ENCODE measurements at regions not wholly inside any gene's neighbourhood (a gene's known extent, or its start where the extent isn't known, plus 50 kb on each side); places are given as distances from the start of the nearest gene placed in this dataset.
"Not testable (repeated sequence)": the region's sequence is repeated elsewhere in the genome, so short reads cannot be mapped to it uniquely, and the experiment has no call there.

DNA sequence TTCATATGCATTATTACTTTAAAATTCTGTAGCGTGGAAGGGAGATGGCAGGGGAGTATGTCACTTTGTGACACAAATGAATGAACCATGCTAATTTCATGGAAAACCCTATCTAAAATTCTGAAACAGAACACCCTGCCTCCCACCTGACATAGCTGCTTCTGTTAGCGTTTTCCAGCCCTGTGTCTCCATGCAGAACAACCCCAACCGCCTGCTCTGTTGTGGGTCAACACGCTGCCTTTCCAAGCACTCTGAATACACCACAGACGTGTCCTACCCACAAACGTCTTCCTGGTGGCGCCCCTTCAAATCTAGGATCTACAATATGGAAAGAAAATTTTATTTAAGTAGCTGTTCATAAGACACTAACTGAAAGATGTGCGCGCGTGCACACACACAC lies 238.6 kb downstream of the TRIML1 start:
- no peak for DNase-seq

DNA sequence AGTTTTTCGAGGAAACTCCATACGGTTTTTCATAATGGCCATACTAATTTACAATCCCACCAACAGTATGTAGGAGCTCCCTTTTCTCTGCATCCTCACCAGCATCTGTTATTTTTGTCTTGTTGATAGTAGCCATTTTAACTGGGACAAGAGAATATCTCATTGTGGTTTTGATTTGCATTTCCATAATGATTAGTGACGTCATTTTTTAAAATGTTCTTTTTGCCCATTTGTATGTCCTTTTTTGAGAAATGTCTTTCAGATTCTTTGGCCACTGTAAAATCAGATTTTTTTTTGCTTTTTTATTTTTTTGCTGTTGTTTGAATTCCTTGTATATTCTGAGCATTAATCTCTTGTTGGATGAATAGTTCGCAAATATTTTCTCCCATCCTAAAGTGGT lies 243.9 kb downstream of the TRIML1 start:
- no peak for DNase-seq

DNA sequence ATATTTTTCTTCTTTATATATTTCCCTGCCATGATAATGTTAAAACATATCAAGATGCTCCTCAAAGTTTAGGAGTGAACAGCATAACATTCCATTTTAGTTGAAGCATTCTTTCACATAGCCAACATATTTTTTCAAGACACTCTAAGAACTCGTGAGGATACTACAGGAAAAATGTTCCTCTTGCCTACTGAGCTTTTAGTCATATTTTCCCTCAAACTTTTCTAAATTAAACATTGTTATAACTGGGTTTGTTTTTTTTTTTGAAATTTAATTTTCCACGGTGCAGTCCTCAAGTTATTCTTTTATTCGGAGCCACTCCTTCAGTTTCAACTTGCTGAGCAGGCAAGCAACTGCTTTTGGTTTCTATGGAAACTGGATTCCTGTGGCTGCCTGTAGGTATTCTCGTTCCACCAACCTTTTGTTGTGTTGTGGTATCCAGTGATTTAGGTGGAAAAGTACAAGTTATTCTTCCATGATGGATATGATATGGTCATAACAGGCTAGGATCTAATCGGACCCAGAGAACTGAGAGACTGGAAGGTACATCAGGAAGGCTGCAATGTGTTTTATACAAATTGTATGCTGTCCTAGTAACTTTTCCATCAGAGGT lies 248.0 kb downstream of the TRIML1 start:
- DNase-seq: no peak

DNA sequence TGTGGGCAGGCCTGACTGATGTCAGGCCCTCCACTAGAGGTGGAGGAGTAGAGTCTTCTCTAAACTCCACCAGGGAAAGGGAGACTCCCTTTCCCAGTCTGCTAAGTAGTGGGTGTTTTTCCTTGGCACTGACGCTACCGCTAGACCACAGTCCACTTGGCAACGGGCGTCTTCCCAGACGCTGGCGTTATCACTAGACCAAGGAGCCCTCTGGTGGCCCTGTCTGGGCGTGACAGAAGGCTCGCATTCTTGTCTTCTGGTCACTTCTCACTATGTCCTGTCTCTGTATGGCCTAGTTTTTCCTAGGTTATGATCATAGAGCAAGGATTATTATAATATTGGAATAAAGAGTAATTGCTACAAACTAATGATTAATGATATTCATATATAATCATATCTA lies 252.1 kb downstream of the TRIML1 start:
- DNase-seq: not testable (repeated sequence)

DNA sequence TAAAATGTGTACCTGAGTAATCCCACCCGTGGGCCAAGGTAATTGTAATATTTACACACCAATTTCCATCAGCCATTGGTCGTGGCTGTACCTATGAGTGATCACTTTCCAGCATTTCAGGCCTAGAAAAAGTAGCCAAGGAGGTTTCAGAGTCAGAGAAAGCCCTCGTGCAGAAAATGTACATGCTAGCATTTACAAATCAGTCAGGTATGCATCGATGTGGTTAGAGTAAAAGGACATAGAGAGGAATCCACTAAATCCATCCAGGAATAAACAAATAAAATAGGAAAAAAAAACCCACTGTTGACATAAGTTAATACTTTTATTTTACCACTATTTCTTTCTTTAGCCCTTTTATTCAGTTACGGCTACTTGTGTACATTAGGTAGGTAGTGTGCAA lies 256.8 kb downstream of the TRIML1 start:
- no peak for DNase-seq

DNA sequence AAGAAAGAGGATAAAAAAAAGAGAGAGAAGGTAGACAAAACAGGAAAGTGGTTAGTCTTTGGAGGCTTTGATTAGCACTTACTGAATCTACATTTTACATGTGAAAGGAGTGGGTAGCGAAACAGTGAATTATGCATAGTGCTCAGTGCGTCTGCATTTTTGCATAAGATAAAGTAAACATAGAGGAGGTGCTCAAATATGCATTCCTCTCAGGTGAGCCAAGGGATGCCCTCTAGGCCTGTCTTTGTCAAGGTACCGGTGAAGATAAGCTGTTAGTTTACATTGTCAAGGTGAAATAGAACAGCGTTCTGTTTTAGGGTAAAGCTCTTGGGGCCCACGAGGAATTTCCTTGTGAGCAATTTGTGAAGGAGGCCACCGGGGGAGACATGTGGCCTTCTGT lies 260.6 kb downstream of the TRIML1 start:
- DNase-seq: no peak

DNA sequence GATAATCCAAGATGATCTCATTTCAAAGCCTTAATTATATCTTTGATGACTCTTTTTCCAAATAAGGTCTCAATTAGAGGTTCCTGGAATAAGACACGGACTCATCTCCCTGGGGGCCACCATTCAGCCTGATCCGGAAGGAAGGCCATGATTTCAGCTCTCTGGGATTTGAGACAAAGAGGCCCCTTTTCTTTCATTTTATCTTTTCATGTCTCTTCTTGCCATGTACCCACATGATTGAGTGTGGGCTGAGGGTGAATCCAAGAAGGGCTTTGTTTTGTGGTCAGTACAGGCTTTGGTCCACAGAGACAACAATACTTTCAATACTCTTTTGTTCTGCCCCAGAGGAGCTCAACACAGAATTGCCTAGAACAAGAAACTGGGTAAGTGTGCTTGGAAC lies 261.2 kb downstream of the TRIML1 start:
- DNase-seq: no peak

DNA sequence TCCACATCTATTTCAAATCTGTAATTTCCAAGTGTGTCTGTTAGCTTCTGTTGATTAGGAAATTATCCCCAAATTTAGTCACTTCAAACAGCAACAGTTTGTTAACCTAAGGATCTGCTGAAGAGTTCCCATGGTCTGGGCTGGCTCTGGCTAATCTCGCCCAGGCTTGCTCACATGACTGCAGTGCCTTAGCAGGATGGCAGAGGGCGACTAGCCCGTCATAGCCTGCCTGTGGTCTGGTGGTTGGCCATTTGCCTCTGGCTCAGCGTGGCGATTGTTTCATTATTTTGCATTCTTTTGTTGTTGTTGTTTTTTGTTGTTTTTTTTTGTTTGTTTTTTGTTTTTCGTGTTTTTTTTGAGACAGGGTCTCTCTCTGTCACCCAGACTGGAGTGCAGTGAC lies 264.0 kb downstream of the TRIML1 start:
- DNase-seq: peak; percentile 48

DNA sequence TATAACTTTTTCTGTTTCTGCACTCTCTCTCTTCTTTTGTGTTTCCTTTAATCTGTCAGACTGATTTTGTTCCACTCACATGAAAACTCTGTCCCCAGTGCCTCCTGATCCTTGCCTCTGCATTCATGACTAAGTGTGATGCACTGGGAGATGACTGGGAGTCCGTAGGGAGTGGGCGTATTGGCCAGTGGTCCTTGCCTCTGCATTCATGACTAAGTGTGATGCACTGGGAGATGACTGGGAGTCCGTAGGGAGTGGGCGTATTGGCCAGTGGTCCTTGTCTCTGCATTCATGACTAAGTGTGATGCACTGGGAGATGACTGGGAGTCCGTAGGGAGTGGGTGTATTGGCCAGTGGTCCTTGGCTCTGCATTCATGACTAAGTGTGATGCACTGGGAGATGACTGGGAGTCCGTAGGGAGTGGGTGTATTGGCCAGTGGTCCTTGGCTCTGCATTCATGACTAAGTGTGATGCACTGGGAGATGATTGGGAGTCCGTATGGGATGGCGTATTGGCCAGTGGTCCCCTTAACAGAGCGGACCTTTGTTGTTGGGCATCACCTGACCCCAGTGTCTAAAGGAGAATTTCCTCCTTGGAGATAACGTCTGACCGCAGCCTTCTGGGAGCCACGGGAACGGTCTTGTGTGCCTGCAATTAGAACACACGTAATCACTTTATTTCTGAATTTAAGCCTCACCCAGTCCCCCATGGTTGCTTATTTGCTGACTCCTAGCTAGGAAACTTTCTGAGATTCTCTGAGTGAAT lies 266.0 kb downstream of the TRIML1 start:
- not testable (repeated sequence) for DNase-seq

DNA sequence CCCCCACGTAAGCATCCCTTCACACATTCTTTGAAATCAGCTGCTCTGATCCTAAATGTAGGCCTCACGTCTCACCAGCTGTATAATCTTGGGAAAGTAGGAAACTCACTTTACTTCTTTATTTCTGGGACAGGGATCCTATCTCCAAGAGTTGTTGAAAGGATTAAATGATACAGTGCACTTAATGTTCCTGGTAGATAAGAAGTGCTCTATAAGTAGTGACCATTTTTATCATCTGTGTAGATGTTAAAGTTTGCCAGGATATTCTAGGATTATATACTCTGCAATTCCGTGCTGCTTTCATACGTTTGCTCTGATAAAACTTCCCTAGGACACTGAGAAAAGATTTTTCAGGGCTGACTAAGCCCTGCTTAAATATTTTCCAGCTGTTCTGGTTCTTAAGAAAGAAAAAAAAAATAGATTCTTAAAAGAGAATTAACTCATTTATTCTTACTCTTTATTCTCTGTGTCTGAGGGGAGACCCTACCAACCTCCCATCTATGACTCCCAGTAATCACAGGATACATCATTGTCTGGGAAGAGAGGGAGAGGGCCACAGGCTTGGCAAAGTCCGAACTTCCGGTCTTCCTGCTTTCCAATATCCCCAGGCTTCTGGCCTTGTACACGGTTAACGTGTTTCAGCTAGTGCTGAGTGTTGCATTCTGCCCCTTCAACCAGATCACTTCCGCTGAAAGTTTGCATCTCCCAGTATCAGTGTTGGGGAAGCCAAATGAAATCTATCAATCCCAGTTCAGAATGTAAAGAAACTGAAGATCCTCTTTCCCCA lies 269.2 kb downstream of the TRIML1 start:
- no peak for DNase-seq

DNA sequence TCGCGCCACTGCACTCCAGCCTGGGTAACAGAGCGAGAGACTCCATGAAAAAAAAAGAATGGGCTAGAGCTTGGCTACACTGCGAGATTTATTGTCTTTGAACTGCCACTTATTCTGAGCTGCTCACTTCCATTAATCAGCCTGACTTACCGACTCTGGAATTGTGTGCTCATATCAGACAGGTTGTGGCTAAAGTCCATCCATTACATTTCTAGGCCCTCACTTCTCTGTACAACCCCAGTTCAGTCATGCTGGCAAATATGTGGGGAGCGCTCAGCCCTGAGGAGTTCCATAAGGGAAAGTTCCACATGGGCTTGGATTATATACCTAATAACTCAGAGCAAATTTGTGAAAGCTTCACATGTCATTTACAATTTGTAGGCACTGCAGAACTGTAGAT lies 270.6 kb downstream of the TRIML1 start:
- no peak for DNase-seq

DNA sequence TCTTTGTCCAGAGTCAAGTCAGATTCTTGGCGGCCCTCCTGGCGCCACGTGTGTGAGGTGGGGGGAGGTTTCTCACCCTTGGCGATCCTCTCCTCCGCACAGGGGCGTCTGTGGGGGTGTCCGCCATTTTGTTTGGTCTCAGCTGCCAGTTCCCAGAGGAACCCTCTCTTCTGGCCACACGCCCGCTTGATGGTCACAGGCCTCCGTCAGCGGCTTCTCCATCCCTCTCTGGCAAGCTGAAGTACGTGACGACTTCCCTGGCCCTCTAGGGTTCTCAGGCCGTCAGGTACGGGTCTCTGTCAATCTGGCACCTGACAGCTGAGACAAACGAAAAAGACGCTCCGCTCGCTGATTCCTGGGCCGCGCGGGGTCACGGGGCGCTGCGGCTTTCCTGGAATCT lies 272.6 kb downstream of the TRIML1 start:
- DNase-seq: no peak

DNA sequence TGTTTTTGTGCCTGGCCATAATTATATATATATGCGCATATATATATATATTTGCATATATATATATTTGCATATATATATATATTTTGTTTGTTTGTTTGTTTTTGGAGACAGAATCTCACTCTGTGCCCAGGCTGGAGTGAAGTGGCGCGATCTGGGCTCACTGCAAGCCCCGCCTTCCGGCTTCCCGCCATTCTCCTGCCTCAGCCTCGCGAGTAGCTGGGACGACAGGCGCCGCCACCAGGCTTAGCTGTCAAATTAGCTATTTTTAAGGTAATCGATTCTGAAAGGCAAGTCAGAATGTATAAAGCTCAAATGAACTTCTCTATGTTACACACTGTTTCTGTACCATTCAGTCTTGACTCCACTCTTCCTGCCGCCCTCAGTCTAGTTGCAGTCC lies 273.3 kb downstream of the TRIML1 start:
- no peak for DNase-seq

DNA sequence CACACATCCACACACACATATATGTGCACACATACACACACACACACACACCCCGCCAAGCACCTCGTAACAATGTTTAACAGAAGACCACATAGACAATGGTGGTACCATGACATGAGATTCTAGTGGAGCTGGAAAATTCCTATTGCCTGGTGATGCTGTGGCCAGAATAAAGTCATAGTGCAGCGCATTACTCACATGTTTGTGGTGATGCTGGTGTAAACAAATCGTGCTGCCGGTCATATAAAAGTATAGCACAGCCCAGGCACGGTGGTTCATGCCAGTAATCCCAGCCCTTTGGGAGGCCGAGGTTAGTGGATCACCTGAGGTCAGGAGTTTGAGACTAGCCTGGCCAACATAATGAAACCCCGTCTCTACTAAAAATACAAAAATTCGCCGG lies 275.2 kb downstream of the TRIML1 start:
- DNase-seq: no peak

DNA sequence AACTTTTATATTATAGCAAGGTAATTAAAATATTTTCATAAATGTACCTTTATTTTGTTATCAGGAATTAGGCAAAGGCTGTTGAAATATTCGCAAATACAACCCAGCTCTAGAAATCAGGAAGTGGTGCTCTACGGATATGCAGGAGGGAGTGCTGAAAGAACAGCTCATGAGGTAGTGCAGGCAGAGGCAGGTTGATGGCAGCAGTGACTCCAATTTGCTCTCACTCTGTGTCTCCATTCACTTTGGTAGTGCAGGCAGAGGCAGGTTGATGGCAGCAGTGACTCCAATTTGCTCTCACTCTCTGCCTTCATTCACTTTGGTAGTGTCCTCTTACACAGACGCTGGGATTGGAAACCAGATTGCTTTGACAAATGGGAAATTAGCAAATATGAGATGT lies 277.9 kb downstream of the TRIML1 start:
- peak; percentile 30 for DNase-seq

DNA sequence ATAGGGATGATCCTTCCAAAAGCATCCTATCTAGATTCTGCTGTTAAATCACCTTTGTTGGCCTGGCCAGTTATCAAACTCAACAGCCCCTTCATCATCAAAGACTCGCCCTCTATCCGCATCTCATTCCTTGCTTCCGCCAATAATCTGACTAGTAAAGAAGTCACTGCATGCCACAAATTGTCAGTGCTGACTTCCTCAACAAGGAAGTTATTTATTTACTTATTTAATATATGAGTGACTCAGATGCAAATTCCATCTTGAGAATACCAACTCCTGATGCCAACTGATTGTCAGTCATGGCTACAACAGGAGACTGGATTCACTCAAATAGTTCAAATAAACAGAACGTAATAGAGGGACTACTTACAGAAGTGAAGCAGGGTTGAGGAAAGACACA lies 283.8 kb downstream of the TRIML1 start:
- no peak for DNase-seq

DNA sequence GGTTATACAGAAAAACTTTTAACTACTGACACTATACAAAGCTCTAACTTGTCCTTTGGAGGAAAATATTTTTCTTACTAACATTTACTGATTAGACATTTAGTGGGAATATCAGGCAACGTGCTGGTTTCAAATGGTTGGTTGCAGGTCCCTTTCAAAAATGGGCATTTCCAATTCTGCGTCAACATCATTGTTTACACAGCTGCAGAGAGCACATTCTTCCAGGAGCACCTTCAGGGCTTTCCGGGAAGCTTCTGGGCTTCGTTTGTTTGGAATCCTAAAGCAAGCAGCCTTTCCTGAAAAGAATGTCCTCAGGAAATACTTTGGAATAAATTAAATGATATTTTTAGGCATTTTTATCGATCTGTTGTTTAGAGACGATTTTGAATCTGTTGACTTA lies 289.7 kb downstream of the TRIML1 start:
- no peak for DNase-seq

DNA sequence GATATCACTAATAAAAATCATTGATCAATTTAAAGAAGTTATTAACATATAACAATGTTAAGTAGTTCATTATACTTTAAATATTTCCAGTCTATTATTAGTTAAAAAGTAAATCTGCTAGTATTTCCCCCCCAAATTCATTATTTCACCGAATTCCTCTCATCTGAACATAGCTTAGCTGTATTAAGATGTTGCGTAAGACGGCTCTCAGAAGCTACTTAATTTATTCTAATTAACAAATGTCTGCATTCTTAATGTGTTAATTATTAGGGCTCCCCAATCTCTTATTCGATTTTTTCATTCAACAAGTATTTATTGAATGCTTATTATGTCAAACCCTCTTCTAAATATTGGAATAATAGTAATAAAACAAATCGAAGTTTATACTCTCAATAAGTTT lies 290.7 kb downstream of the TRIML1 start:
- no peak for DNase-seq

DNA sequence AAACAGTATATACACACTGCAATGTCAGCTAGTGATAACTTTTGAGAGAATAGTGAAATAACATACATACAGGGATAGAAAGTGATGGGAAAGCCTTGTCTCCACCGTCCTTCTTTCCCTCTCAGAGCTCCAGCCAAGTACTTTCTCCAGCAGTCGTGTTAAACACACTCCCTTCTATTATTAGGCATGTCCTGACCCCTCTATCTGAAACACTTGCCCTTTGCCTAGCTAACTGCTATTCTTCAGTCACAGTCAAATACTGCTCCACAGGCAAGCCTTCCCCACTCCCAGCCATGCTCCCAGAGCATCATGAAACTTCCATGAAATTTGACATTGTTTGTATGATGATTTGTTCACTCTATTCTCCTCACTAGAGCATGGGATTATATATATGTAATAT lies 291.1 kb downstream of the TRIML1 start:
- DNase-seq: no peak

DNA sequence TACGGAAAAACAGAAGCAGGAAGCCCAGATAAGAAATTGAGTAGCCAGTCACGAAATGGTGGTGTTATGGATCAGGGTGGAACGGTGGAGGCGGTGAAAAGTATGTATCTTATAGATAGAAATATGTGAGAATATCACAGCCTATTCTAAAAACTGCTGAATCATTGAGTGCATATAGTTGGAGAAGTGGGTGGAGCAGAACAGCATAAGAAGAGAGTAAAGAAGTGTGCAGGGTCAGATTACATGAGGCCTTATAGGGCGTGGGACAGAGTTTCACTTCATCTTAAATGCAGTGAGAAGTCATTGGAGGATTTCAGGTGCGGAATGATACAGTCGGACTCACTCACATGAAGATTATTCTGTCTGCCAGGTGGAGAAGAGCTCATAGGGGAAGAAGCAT lies 293.1 kb downstream of the TRIML1 start:
- DNase-seq: peak; percentile 64

DNA sequence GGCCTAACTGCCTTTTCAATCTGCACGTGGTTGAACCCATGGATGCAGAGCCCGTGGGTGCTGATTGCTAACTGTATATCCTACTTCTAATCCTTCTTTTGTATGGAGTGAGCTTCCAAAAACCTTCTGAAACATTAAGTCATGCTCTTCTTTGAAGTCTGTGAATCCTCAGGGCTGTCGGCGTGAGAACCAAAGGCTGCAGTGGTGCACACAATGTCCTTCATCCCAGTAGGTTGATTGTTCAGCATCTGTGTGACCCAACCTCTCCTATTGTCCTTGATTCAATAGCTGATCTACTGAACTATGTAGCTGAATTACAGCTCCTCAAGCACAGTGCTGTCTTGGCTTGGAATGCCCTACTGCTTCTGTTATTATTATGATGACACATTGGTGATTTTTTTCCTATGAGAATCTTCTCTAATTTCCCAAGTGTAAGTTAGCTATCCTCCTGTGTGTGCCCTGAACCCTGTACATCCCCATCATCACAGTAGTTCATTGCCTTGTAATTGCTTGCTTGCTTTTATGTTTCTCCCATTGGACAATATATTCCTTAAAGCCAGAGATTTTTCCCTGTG lies 294.6 kb downstream of the TRIML1 start:
- DNase-seq: no peak

DNA sequence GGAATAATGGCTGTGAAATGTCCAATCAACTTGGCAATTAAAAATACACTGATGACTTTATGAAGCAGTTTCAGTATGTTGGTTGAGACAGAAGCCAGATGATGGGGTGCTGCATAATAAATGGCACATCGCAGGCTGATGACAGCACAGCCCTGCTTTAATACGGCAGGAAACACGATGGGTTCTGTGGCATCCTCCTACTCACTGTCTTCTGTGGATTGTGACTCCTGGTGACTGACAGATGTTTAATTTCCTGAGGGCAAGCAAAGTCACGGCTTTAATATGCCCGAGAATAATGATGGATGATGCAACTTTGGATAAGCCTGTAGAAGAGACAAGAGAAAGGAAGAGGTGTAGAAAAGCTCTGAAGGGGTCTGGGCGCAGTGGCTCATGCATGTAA lies 295.4 kb downstream of the TRIML1 start:
- no peak for DNase-seq

DNA sequence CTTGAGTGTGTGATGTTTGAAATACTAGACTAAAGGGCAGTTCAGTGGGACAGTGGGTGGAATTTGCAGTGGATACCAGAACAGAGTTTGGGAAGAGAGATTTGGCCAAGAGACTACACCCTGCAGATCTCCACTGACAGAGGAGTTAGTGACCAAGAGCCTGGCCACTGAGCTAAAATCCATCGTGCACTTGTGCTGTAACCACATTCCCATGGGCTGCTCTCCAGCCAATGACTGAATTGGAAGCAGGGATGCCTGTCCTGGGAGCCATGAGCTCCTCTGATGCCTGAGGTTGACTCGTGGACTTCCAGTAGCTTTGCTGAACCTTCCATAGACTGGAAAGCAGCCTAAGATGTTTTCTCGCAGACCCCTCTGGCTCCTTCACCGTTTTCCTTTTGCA lies 296.1 kb downstream of the TRIML1 start:
- no peak for DNase-seq

DNA sequence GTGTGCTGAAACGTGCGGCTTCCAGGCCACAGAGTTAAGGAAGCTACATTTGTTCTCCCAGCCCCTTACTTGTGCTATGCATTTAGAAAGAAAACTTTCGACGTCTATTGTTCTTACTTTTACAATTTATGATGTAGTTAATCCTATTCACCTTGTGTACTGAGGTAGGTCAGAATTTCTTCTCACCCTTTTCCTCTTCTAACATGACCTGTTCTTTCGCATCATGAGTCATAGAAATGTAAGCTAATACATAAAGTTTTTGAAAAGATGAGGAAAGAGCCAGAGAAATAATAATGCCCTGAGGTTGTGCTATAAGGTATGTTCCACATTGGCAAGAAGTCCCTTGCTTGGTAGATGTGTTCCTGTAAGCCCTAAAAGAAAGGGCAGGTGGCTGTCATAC lies 298.3 kb downstream of the TRIML1 start:
- no peak for DNase-seq
